GM23338 (cell line): ENCODE measurements at regions not wholly inside any gene's neighbourhood (a gene's known extent, or its start where the extent isn't known, plus 50 kb on each side); places are given as distances from the start of the nearest gene placed in this dataset.

Experiments used
- ATAC-seq: fragments of 200-7000 bp; cut with Tn5 transposase; 3 replicates; pipeline ENCODE4 v1.9.1; 2020
- DNase-seq: peaks from one replicate; pipeline ENCODE4 v3.0.0-alpha.2; 2015; ENCODE audit warnings: low spot score
- H2AFZ ChIP-seq: fragments of 200-600 bp; sonication (generic); 2 replicates; pipeline ENCODE4 v1.8.0; 2016; ENCODE audit warnings: antibody characterized with exemption, mild to moderate bottlenecking, moderate library complexity
- H3F3A ChIP-seq: fragments of 200-600 bp; sonication (generic); replicated peaks from 2 replicates; pipeline ENCODE4 v1.8.0; 2017; ENCODE audit warnings: antibody characterized with exemption, mixed run types, low read depth
- H3K27ac ChIP-seq: fragments of 200-600 bp; sonication (generic); 2 replicates; pipeline ENCODE4 v1.6.1; 2016; ENCODE audit warnings: low read depth
- H3K27me3 ChIP-seq: fragments of 200-600 bp; sonication (generic); 2 replicates; pipeline ENCODE4 v1.8.0; 2016; ENCODE audit warnings: mild to moderate bottlenecking, mixed run types, moderate library complexity; ENCODE audit not compliant: insufficient read depth
- H3K36me3 ChIP-seq: fragments of 200-600 bp; sonication (generic); 2 replicates; pipeline ENCODE4 v1.8.0; 2016; ENCODE audit warnings: mild to moderate bottlenecking; ENCODE audit not compliant: insufficient read depth
- H3K4me1 ChIP-seq: fragments of 200-600 bp; sonication (generic); 2 replicates; pipeline ENCODE4 v1.8.0; 2016; ENCODE audit warnings: mild to moderate bottlenecking, moderate library complexity; ENCODE audit not compliant: insufficient read depth
- H3K4me2 ChIP-seq: fragments of 200-600 bp; sonication (generic); 2 replicates; pipeline ENCODE4 v1.7.1; 2017; ENCODE audit warnings: mixed run types
- H3K4me3 ChIP-seq: fragments of 200-600 bp; sonication (generic); 2 replicates; pipeline ENCODE4 v1.6.1; 2016; ENCODE audit warnings: mixed run types
- H3K79me2 ChIP-seq: fragments of 200-600 bp; sonication (generic); replicated peaks from 2 replicates; pipeline ENCODE4 v1.8.0; 2017; ENCODE audit warnings: mild to moderate bottlenecking; ENCODE audit not compliant: insufficient read depth
- H3K9me2 ChIP-seq: fragments of 200-600 bp; sonication (generic); 2 replicates; pipeline ENCODE4 v1.8.0; 2017; ENCODE audit not compliant: insufficient read depth
- H4K20me1 ChIP-seq: fragments of 200-600 bp; sonication (generic); replicated peaks from 2 replicates; pipeline ENCODE4 v1.8.0; 2017; ENCODE audit warnings: mild to moderate bottlenecking; ENCODE audit not compliant: insufficient read depth
- H3K27ac Mint-ChIP-seq: 2 replicates; pipeline ENCODE4 v1.8.0; 2020; ENCODE audit warnings: inconsistent platforms, mild to moderate bottlenecking, moderate library complexity, mixed read lengths
- H3K27me3 Mint-ChIP-seq: 3 replicates; pipeline ENCODE4 v1.8.0; 2022; ENCODE audit warnings: low read depth, mild to moderate bottlenecking, moderate library complexity, mixed read lengths, inconsistent platforms; ENCODE audit not compliant: insufficient read depth, poor library complexity
- H3K36me3 Mint-ChIP-seq: 3 replicates; pipeline ENCODE4 v1.8.0; 2021; ENCODE audit warnings: low read depth, mild to moderate bottlenecking, inconsistent platforms, moderate library complexity, mixed read lengths
- H3K4me1 Mint-ChIP-seq: 3 replicates; pipeline ENCODE4 v1.8.0; 2020; ENCODE audit warnings: mild to moderate bottlenecking, inconsistent platforms, mixed read lengths
- H3K4me3 Mint-ChIP-seq: 3 replicates; pipeline ENCODE4 v1.8.0; 2021; ENCODE audit warnings: moderate library complexity, mild to moderate bottlenecking, inconsistent platforms, mixed read lengths
- H3K9me3 Mint-ChIP-seq: 3 replicates; pipeline ENCODE4 v1.8.0; 2020; ENCODE audit warnings: moderate library complexity, mild to moderate bottlenecking, inconsistent platforms, mixed read lengths
- CTCF ChIP-seq, 2 experiments: fragments of 200-600 bp in 1 of 2; sonication (generic) in 1 of 2; conservative IDR thresholded peaks; 2 replicates each; pipeline versions ENCODE4 v1.5.1 to v1.6.1; 2016 to 2017; ENCODE audit warnings: antibody characterized with exemption in 2 of 2, low read depth in 2 of 2, mild to moderate bottlenecking in 2 of 2, moderate library complexity in 1 of 2
- ETS1 ChIP-seq: IDR thresholded peaks from 2 replicates; pipeline ENCODE4 v1.6.1; 2016; ENCODE audit warnings: antibody characterized with exemption
- EZH2 ChIP-seq: fragments of 200-600 bp; sonication (generic); IDR thresholded peaks from one replicate; pipeline ENCODE4 v1.8.0; 2017; ENCODE audit warnings: antibody characterized with exemption, mild to moderate bottlenecking, low read depth; ENCODE audit not compliant: unreplicated experiment
- JUNB ChIP-seq: IDR thresholded peaks from one replicate; pipeline ENCODE4 v1.6.1; 2016; ENCODE audit warnings: antibody characterized with exemption; ENCODE audit not compliant: unreplicated experiment
- STAT1 ChIP-seq: IDR thresholded peaks from one replicate; pipeline ENCODE4 v1.6.1; 2016; ENCODE audit warnings: antibody characterized with exemption; ENCODE audit not compliant: unreplicated experiment
- ZNF331 ChIP-seq: fragments of 250-450 bp; sonication (Bioruptor Pico); IDR thresholded peaks from 2 replicates; pipeline ENCODE4 v1.5.0; 2020; ENCODE audit warnings: low read depth, mild to moderate bottlenecking, moderate library complexity
- ZNF462 ChIP-seq: fragments of 250-450 bp; sonication (Bioruptor Pico); IDR thresholded peaks from 2 replicates; pipeline ENCODE4 v1.5.0; 2020; ENCODE audit warnings: mild to moderate bottlenecking, moderate library complexity

GRCh38 chr12:115882936-115883335, 394.6 kb downstream of the MED13L start:
- no peaks in the 10 kb centered on the region for H4K20me1 ChIP-seq
- H3K4me2 ChIP-seq, result no peak overlapping the region
- H3K27ac ChIP-seq, result no peak overlapping the region
- H3K9me3 Mint-ChIP-seq, result no peaks in the 10 kb centered on the region
- no peak overlapping the region; the same call in 2 of the 3 replicates for H3K4me3 Mint-ChIP-seq
- H3F3A ChIP-seq, result no peaks in the 10 kb centered on the region
- DNase-seq (no peak), ATAC-seq (no peak)
- no peaks in the 10 kb centered on the region for H3K27me3 Mint-ChIP-seq
- no peak overlapping the region; the same call in 1 of the 2 replicates for H3K27ac Mint-ChIP-seq
- no peaks in the 10 kb centered on the region for H3K9me2 ChIP-seq
- peaks cover 10% of the 10 kb centered on the region; the same call in 1 of the 3 replicates for H3K4me1 Mint-ChIP-seq
- H3K36me3 ChIP-seq, result no peaks in the 10 kb centered on the region
- no peak overlapping the region for H3K4me3 ChIP-seq
- H3K4me1 ChIP-seq, result no peaks in the 10 kb centered on the region
- no peaks in the 10 kb centered on the region for H3K36me3 Mint-ChIP-seq
- H2AFZ ChIP-seq, result no peak overlapping the region
- H3K79me2 ChIP-seq, result no peaks in the 10 kb centered on the region
- TF ChIP-seq JUNB (no peak), ETS1 (no peak), STAT1 (no peak), ZNF462 (no peak), CTCF (conservative IDR thresholded peaks at IDR 0.05; ENCODE audit: low read depth in 2 of 2) (no peak), ZNF331 (CRISPR knock-in tag) (no peak), EZH2 (no peak)
- no peaks in the 10 kb centered on the region for H3K27me3 ChIP-seq
